A673 (cell line): ENCODE measurements at regions not wholly inside any gene's neighbourhood (a gene's known extent, or its start where the extent isn't known, plus 50 kb on each side); places are given as distances from the start of the nearest gene placed in this dataset.

ENCODE experiments used
- BruUV-seq: library from RNA; stranded (reverse); fragments of 400-500 nt; replicated peaks from 2 replicates; lab custom pipeline; 2021; lab: Mats Ljungman, UMichigan
- CTCF ChIA-PET: fragments of 300-600 bp; sonication (Branson Sonifier 250); formaldehyde crosslinking; loops from one replicate; lab custom pipeline; 2022; ENCODE audit warnings: antibody characterized with exemption; lab: Charles Lee
- POLR2A ChIA-PET: fragments of 300-600 bp; sonication (Branson Sonifier 250); formaldehyde crosslinking; loops from one replicate; lab custom pipeline; 2022; ENCODE audit warnings: antibody characterized with exemption; ENCODE audit not compliant: low non-redundant PET; lab: Charles Lee
- DNase-seq: peaks from one replicate; pipeline ENCODE4 v3.0.0-alpha.2; 2015; ENCODE audit warnings: low spot score
- H3K27ac ChIP-seq: fragments of 200-600 bp; sonication (generic); 2 replicates; pipeline ENCODE4 v1.5.1; 2016; ENCODE audit warnings: mixed run types, low read depth, mild to moderate bottlenecking, mixed read lengths, antibody characterized with exemption, low read length; ENCODE audit not compliant: poor library complexity, severe bottlenecking
- H3K27me3 ChIP-seq: fragments of 200-600 bp; sonication (generic); replicated peaks from 2 replicates; pipeline ENCODE4 v1.6.1; 2017; ENCODE audit warnings: mixed run types, low read depth, mild to moderate bottlenecking, mixed read lengths, antibody characterized with exemption, low read length; ENCODE audit not compliant: insufficient read depth, poor library complexity
- H3K36me3 ChIP-seq: fragments of 200-600 bp; sonication (generic); 2 replicates; pipeline ENCODE4 v1.6.1; 2016; ENCODE audit warnings: mixed run types, mild to moderate bottlenecking, mixed read lengths, antibody characterized with exemption, low read length; ENCODE audit not compliant: insufficient read depth, poor library complexity, severe bottlenecking
- H3K4me1 ChIP-seq: fragments of 200-600 bp; sonication (generic); 2 replicates; pipeline ENCODE4 v1.6.1; 2017; ENCODE audit warnings: mixed run types, mild to moderate bottlenecking, mixed read lengths, antibody characterized with exemption, low read length; ENCODE audit not compliant: insufficient read depth, poor library complexity, severe bottlenecking
- H3K4me3 ChIP-seq: fragments of 200-600 bp; sonication (generic); 2 replicates; pipeline ENCODE4 v1.5.1; 2016; ENCODE audit warnings: low read depth, mixed run types, mild to moderate bottlenecking, mixed read lengths, low read length; ENCODE audit not compliant: poor library complexity, severe bottlenecking
- H3K9me3 ChIP-seq: fragments of 200-600 bp; sonication (generic); 2 replicates; pipeline ENCODE4 v1.6.1; 2016; ENCODE audit warnings: mixed run types, low read depth, mild to moderate bottlenecking, mixed read lengths, antibody characterized with exemption, low read length; ENCODE audit not compliant: poor library complexity, severe bottlenecking
- CTCF ChIP-seq: fragments of 300-800, 200-600 bp; sonication (generic); conservative IDR thresholded peaks from 2 replicates; pipeline ENCODE4 v1.5.1; 2017; ENCODE audit warnings: low read depth, mild to moderate bottlenecking, antibody characterized with exemption, low read length, moderate library complexity, mixed read lengths
- EZH2 ChIP-seq: fragments of 200-600 bp; sonication (generic); IDR thresholded peaks from 2 replicates; pipeline ENCODE4 v1.6.1; 2017; ENCODE audit warnings: borderline replicate concordance, low read depth, mild to moderate bottlenecking, mixed read lengths, antibody characterized with exemption, low read length; ENCODE audit not compliant: poor library complexity, severe bottlenecking
- intact Hi-C: fragments of 100-400 bp; cut with micrococcal nuclease; formaldehyde crosslinking; loops from one replicate; pipeline ENCODE4 v1.10.0; 2022; ENCODE audit not compliant: unreplicated experiment

GRCh38 chr16:86370062-86370461, 140.3 kb upstream of the FOXF1 start:
- Histone ChIP-seq H3K27me3 (peaks cover 39% of the 10 kb centered on the region), H3K36me3 (no peaks in the 10 kb centered on the region), H3K27ac (no peak overlapping the region), H3K4me1 (no peaks in the 10 kb centered on the region), H3K4me3 (no peak overlapping the region), H3K9me3 (no peaks in the 10 kb centered on the region)
- intact Hi-C loops, result no loop called here
- BruUV-seq, result no TSS peak
- ChIA-PET CTCF (no interaction called here), POLR2A (no interaction called here)
- no peak for TF ChIP-seq EZH2
- TF ChIP-seq CTCF, result no peak
- DNase-seq, result no peak

- ChIA-PET POLR2A (no interaction called here), CTCF (no interaction called here)
- no peaks in the 10 kb centered on the region for H3K9me3 ChIP-seq
- H3K36me3 ChIP-seq, result no peaks in the 10 kb centered on the region
- no peaks in the 10 kb centered on the region for H3K4me1 ChIP-seq
- no peak overlapping the region for H3K27ac ChIP-seq
- H3K27me3 ChIP-seq, result peaks cover 34% of the 10 kb centered on the region
- intact Hi-C loops, result no loop called here
- no peak for DNase-seq
- BruUV-seq, result no TSS peak
- no peak for TF ChIP-seq EZH2
- no peak for TF ChIP-seq CTCF
- H3K4me3 ChIP-seq, result no peak overlapping the region
These were observed 139.1 kb upstream of the FOXF1 start for GRCh38 chr16:86371083-86371803.

GRCh38 chr16:86372193-86372592, 138.1 kb upstream of the FOXF1 start:
- Histone ChIP-seq H3K4me1 (no peaks in the 10 kb centered on the region), H3K9me3 (no peaks in the 10 kb centered on the region), H3K4me3 (no peak overlapping the region), H3K27me3 (peaks cover 27% of the 10 kb centered on the region), H3K36me3 (no peaks in the 10 kb centered on the region), H3K27ac (no peak overlapping the region)
- POLR2A ChIA-PET, result no interaction called here
- intact Hi-C loops, result no loop called here
- BruUV-seq, result no TSS peak
- TF ChIP-seq EZH2, result no peak
- TF ChIP-seq CTCF, result no peak
- DNase-seq, result no peak
- CTCF ChIA-PET, result no interaction called here
